ENCODE measurements at regions not wholly inside any gene's neighbourhood (a gene's known extent, or its start where the extent isn't known, plus 50 kb on each side); places are given as distances from the start of the nearest gene placed in this dataset.
"Not testable (repeated sequence)": the region's sequence is repeated elsewhere in the genome, so short reads cannot be mapped to it uniquely, and the experiment has no call there.

DNA sequence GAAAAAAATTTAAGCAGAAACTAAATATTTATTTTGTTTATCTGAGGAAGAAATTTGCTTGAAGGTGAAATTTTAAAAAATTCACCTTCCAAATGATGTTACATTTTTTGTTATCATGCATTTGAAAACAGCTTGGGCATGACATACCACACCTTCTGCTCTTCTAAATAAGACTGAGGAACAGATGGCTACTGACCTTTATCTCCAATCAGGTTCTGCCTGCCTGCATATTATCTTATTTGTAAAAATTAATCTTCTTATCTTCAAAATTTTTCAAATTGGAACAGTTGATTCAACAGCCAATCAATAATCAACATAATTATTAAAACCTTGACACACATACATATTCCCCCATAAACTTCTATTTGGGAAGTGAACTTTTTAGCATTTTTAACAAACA, 641.8 kb upstream of the ZNF385D start:
- intact Hi-C loops (cut with micrococcal nuclease) = no loop called here
- ATAC-seq (no peak), DNase-seq (no peak)

DNA sequence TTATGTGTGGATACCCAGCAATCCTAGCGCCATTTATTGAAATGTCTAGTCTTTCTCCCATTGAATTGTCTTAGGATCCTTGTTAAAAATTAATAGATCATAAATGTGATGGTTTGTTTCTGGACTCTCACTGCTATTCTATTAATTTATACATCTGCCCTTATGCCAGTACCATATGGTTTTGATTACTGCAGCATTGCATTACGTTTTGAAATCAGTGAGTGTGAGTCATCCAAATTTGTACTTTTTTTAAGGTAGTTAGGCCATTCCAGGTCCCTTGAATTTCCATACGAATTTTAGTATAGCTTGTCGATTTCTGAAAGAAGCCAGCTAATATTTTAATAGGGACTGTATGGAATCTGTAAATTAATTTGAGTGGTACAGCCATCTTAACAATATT, 648.6 kb upstream of the ZNF385D start:
- intact Hi-C loops (cut with micrococcal nuclease) = no loop called here
- ATAC-seq = no peak
- no peak for DNase-seq

DNA sequence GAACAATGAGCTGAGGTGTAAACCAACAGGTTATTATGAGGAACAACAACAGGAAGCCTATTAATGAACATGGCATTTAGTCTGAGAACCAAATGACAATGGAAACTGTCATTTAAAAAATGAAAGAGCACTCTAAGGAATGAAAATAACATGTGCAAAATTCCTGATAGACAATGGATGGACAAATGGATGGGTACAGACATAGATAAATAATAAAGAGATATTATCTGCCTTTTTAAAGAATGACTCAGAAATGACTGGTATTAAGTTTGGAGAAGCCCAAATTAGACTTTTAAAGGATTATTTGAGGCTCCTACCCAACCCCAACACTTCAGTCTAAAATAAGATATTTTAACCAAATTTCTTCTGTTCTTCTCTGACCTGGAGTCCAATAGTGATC, 650.5 kb upstream of the ZNF385D start:
- ATAC-seq (no peak), DNase-seq (no peak)
- intact Hi-C loops (cut with micrococcal nuclease) = no loop called here

DNA sequence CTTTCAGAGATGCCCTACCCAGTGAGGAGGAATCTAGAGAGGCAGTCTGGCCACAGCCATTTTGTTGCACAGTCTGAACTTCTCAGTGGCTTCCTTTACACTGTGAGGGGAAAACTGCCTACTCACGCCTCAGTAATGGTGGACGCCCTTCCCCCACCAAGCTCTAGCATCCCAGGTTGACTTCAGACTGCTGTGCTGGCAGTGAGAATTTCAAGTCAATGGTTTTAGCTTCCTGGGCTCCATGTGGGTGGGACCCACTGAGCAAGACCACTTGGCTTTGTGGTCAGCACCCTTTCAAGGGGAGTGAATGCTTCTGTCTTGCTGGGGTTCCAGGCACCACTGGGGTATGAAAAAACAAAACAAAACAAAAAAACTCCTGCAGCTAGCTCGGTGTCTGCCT, 663.2 kb upstream of the ZNF385D start:
- ATAC-seq = no peak

DNA sequence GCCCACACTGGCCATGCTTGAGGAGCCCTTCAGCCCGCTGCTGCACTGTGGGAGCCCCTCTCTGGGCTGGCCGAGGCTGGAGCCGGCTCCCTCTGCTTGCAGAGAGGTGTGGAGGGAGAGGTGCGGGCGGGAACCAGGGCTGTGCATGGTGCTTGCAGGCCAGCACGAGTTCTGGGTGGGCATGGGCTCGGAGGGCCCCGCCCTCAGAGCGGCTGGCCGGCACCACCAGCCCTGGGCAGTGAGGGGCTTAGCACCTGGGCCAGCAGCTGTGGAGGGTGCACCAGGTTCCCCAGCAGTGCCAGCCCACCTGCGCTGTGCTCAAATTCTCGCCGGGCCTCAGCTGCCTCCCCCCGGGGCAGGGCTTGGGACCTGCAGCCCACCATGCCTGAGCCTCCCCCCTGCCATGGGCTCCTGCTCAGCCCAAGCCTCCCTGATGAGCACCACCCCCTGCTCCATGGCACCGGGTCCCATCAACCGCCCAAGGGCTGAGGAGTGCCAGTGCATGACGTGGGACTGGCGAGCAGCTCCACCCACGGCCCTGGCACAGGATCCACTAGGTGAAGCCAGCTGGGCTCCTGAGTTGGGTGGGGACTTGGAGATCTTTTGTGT, 665.9 kb upstream of the ZNF385D start:
- DNase-seq; ATAC-seq; intact Hi-C loops (cut with micrococcal nuclease): not testable (repeated sequence)

More for the DNA sequence above, 663.2 kb upstream of the ZNF385D start:
- intact Hi-C loops (cut with micrococcal nuclease) = no loop called here
- DNase-seq = no peak

DNA sequence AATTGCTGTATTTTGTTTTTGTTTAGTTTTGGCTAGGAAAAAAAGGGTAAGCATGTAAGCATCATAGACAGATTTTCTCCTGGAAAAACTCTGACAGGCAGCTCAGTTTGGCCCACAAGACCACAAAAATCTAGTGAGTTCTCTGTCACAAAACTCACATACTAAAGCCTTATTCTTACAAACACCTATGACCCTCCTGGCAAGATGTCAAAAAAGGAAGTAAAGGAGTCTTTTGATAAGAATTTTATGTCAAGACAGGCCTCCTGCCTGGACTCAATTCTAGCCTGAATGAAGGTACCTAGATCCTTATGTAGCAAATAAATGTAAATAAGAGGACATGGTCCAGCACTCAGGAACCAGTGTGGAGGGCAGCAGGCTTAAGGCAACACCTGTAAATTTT, 668.3 kb upstream of the ZNF385D start:
- ATAC-seq (no peak), DNase-seq (no peak)
- intact Hi-C loops (cut with micrococcal nuclease) = no loop called here

DNA sequence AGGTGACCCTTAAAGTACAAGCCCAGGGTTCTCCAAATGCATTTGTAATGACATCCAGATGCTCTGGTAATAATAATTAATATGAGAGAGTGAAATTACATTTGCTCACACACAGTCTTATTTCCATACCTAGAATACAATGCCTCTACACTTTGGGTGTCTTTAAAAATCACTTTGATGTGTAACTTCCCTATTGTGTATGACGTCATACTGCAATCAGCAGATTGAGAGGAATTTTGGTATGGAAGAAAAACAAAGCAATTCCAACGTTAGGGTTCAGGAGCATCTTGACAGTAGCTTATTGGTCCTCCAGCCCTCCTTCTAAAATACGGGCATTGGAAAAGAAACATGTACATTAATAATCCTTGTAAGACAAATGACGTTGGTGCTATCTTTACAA, 670.6 kb upstream of the ZNF385D start:
- no peak for DNase-seq
- no peak for ATAC-seq
- intact Hi-C loops (cut with micrococcal nuclease) = no loop called here

DNA sequence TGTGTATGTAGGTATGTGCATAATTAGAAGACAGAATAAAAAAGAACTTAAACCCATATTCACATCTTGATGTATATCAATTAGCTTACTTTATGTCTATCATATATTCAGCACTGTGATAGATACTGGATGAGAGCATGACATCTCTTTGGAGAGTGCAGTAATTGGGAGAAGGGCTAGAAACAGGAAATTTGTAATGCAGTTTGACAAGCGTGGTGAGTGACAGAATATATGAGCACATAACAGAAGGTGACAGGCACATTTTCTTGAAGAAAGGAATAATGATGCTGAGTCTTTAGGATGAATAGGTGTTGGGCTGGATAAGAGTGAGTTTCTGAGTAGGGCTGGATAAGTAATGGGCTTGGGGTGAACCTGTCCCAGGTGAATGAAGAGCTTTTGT, 680.3 kb upstream of the ZNF385D start:
- DNase-seq (no peak), ATAC-seq (no peak)
- intact Hi-C loops (cut with micrococcal nuclease) = no loop called here

DNA sequence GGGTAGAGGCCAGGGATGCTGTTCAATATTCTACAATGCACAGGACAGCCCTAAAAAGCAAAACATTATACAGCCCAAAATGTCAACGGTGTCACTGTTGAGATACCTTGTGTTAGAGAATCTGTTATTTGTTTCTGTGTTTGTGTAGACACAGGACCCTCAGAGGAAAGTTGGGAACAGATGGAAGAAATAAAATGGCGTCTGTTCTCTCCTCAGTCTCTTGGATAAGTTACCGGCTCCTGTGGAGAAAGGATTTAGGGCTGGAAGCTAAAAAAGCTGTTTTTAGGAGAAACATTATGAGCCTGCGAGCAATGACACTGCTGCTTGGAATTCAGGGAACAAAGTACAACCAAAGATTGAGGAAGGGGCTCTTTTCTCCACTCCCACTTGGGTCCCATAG, 688.6 kb upstream of the ZNF385D start:
- no peak for ATAC-seq
- intact Hi-C loops (cut with micrococcal nuclease) = no loop called here
- DNase-seq = no peak

DNA sequence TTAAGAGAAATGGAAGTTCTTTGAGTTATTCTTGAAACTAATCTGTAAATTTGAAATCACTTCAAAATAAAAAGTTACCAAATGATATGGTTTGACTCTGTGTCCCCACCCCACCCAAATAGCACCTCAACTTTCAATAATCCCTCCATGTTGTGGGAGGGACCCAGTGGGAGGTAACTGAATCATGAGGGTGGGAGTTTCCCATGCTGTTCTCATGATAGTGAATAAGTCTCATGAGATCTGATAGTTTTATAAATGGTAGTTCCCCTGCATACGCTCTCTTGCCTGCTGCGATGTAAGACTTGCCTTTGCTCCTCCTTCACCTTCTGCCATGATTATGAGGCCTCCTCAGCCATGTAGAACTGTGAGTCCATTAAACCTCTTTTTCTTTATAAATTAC, 690.7 kb upstream of the ZNF385D start:
- DNase-seq = no peak
- no peak for ATAC-seq
- intact Hi-C loops (cut with micrococcal nuclease) = no loop called here

DNA sequence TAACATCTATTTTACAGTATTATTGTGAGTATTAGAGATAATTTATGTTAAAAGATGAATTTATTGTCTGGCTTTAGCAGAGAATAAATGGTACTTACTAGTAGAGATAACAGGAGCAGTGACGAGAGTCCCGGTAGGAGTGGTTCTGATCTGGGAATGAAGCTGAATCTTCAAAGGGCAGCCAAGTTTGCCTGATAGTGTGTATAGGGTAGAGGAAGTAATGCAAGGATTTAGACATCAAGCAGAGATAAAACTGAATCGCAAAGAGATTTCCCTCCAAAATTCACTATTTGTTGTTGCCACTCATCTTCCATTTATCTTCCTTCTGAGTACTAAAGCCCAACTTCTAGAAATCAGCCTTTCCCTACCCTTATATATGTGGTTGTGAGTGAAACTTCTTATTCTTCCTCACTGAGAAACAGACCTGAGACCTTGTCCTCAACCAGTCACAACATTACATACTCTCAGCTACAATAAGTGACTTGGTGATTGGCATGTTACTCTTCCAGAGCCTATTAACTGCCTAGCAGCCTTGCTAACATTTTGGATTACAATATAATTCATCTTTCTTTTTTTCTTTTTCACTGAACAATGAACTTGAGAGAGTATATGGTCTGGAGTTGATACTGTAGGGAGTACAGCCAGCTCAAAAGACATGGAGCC, 692.7 kb upstream of the ZNF385D start:
- intact Hi-C loops (cut with micrococcal nuclease) = no loop called here
- DNase-seq (no peak), ATAC-seq (no peak)

DNA sequence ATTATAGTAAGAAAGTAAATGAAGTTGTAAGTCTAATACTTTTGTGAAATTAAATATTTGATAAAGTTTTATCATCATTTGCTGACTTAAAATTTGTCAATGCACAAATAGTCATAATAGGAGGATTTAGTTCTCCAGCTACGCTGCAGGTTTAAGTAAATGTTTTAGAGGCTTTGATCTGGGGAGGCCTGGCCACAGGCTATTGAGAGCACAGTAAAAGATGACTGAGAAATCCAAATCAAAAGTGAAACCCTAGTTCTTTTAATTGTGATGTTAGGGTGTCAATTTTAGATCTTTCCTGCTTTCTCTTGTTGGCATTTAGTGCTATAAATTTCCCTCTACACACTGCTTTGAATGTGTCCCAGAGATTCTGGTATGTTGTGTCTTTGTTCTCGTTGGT, 694.3 kb upstream of the ZNF385D start:
- DNase-seq; intact Hi-C loops (cut with micrococcal nuclease); ATAC-seq: not testable (repeated sequence)

DNA sequence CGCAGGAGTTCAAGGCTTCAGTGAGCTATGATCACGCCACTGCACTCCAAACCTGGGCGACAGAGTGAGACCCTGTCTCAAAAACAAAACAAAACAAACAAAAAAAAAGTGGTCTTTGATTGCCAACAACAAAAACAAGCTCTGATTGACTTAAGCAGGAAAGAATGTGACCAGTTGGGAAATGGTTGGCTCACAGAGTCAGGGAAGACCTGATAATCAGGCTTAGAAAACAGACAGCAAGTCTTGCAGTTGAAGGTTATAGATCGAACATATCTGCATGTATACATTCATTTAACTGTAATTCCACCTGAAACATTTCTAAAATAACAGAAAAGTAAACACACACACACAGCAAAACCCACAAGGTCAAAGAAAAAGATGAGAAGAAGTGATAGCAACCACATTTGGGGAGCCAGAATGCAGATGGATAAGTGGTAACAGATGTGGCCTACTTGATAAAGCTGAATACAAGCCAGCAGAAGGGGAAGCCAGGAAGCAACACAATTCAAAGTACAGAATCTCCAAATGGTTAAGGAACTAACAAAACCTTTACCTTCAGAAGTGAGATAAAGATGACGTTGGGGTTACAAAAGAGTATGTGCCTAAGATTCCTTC, 699.9 kb upstream of the ZNF385D start:
- DNase-seq = no peak
- ATAC-seq = peak; percentile 76
- intact Hi-C loops (cut with micrococcal nuclease) = no loop called here

DNA sequence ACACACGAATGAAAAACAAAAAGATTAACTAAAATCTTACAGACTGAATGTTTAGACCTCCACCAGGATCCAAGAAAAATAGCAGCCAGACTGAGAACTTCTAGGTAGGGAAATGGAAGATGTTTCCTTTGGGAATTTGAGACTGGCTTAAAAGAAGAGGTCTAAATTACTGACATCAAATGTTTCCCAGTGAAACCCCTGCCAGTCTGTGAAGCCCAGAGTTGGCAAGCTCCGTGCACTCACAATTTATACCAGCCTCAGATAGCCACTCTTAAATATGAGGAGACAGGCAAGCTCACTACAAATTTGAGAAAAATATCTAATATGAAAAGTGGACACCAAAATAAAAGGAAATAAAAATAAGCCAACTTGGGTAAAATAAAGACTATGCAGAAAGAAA, 700.5 kb upstream of the ZNF385D start:
- ATAC-seq (peak; percentile 30), DNase-seq (no peak)
- intact Hi-C loops (cut with micrococcal nuclease) = no loop called here

DNA sequence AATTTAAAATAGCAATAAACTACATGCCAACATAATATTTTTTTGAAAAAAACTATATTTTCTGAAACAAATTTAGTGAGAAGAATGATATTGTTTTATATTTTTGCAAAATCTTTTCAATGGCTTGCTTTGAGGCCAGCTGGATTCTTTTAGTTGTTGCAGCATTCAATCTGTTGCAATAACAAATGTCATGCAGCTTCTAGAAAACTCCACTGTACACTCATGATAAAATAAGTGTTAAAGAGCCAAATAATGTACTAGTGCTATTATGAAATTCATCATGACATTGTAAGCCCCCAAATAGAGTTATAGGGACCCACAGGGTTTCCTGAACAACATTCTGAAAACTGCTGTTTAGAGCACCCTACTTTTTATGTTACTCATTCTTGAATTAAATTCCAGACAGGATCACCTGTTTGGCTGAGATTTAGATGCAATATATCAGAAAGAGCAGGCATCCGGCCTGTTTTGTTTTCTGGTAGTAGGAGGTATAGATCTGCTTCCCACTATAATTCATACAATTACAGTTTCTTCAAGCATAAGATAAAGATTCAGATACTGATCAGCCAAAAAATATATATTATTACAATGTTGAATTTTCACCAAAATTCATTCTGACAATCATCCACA, 703.0 kb upstream of the ZNF385D start:
- ATAC-seq (no peak), DNase-seq (no peak)
- intact Hi-C loops (cut with micrococcal nuclease) = no loop called here

DNA sequence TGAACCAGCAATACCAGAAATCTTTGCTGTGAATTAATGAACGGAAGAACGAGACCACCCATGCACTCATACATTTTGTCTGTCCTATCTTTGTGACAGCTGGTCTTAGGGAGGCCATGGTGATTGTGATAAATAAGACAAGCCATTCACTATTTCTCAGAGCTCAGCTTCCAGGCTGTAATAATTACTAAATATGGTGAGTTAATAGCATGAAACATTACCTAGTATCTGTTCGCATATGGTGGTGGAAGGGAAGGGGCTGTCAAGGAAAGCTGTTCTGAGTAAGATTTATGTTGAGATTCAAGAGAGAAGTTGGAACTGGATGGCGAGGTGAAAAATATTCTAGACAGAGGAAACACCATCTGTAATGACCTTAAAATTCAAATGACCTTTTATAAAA, 719.0 kb upstream of the ZNF385D start:
- intact Hi-C loops (cut with micrococcal nuclease) = no loop called here
- DNase-seq = no peak
- no peak for ATAC-seq

DNA sequence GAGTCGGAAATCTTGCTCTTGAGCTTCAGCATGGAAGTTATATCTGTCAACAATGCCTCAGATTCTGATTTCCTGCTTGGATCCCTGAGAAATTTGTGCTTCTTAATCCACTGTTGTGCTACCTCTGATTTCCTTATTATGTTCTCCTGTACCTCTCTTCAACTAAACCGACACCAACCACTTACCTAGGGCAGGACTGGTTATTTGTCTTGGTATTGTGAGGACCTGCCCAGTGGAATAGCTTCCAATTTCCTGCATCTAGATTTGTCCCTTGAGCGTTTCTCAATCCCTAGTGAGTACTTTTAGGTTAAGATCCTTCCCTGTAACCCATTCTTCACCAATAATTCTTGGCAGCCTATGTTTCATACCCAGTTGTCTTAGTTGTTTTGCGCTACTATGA, 720.5 kb upstream of the ZNF385D start:
- no peak for DNase-seq
- intact Hi-C loops (cut with micrococcal nuclease) = no loop called here
- no peak for ATAC-seq

DNA sequence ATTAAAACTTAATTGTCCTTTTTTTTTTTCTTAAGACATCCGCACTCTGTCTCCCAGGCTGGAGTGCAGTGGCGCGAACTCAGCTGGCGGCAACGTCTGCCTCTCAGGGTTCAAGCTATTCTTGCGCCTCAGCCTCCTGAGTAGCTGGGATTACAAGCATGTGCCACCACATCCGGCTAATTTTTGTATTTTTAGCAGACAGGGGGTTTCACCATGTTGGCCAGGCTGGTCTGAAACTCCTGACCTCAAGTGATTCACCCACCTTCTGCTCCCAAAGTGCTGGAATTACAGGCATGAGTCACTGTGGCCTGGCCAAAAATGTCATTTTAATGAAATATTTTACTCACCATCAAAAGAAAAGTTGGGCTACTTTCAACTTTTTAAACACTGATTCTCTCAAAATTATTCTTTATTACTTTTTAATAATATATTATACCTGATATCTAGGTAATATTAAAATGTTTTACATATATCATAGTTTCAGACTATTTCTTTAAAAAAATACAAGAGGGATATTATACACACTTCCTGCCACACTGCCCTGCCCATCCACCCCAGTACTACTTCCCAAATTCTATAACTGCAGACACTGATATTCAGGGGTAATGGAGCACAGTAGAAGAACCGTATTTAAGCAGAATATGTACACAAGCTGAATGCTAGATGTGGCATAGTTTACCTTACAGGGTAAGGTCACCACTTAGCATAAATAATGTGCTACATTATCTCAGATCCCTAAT, 723.9 kb upstream of the ZNF385D start:
- ATAC-seq (no peak), DNase-seq (no peak)
- intact Hi-C loops (cut with micrococcal nuclease) = no loop called here

DNA sequence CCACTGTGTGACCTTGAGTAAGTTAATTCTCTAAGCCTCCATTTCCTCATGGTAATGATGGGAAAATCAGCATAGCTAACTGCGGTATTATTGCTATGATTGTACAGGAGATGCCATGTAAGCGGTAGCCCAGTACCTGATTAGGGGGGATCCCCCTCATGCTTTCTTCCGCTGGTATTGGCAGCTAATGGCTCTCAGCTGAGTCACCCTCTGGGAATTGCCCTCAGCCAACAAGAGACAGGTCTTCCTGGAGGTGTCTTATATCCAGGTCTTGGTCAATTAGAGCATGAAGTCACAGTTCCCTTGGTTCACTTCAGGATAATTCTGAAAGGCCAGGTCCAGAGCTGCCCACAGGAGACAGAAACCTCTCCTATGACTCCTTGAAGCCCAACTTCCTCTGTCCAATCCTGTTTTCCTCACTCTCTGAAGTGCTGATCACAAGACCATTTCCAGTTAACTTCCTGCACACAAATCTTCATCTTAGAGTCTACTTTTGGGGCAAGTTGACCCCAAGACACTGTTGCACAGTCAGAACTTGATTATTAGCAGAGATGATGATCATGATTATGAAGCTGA, 724.7 kb upstream of the ZNF385D start:
- intact Hi-C loops (cut with micrococcal nuclease) = no loop called here
- ATAC-seq = no peak

DNA sequence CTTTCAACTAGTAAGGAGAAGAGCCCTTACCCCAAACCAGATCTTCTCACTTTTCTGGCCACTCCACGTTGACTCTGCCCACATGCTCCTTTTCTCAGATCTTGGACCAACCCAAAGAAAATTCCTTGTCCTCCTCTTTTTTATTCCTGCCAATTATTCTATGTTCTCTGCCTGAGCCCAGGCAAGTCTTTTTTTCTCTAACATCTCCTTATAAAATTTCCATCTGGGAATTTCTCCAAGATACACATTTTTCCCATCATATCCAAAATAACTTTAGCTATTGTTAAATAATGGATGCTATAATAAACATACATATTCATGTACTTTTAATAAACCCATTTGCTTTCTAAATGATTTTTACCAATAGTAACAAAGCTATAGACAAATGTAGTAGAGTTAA, 726.0 kb upstream of the ZNF385D start:
- ATAC-seq = no peak
- intact Hi-C loops (cut with micrococcal nuclease) = no loop called here
- DNase-seq = no peak

More for the DNA sequence above, 724.7 kb upstream of the ZNF385D start:
- DNase-seq = no peak
